ENCODE measurements at regions not wholly inside any gene's neighbourhood (a gene's known extent, or its start where the extent isn't known, plus 50 kb on each side); places are given as distances from the start of the nearest gene placed in this dataset.
A peak's percentile ranks its signal among the peaks of the same experiment; 100 is the strongest.
"Not testable (repeated sequence)": the region's sequence is repeated elsewhere in the genome, so short reads cannot be mapped to it uniquely, and the experiment has no call there.

- DNase-seq (ENCODE audit: low spot score): peak; percentile 50
Measured at GRCh38 chr4:3879681-3880614, 113.8 kb downstream of the ADRA2C start.

DNA sequence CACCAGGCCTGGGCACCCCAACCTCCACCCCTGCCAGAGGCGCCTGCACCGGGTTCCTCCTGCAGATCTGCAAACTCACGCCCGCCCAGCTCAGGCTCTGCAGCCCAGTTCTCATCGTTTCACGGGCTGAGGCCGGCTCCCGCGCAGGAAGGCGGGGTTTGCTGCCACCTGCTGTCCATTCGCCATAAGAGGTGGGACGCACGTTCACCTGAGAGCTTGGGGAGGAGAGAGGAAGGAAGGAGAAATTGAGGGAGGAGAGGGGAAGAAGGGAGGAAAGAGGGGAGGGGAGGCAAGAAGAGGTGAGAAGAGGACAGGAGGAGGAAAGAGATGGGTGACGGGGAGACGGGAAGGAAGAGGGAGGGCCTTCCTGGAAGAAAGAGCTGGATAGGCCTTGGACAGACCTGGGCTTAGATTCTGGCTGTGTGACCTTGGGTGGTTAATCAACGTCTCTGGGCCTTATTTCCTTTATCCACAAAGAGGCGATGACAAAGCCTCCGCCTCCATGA, 114.5 kb downstream of the ADRA2C start:
- DNase-seq (ENCODE audit: low spot score): peak; percentile 93

DNA sequence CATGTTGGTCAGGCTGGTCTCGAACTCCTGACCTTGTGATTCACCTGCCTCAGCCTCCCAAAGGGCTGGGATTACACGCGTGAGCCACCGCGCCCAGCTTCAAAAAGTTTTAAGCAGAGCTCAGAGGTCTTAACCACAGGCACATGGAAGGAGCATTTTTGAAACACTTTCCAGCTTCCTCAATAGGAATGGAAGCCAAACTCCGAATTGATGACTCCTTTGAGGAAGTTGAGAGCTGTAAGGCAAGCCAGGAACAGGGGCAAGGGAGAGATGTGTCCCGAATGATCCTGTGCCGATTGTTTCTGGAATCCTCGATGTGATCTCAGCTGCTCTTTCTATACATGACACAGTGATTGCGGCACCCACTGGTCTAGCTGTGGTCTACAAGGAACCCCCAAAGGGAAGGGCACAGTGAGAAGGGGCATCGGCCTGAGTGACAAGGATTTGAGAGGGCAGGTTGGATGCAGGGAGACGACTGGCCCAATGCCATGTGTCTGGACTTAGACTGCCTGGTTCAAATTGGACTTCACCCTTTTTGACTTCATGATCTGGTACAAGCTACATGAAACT, 116.2 kb downstream of the ADRA2C start:
- not testable (repeated sequence) for DNase-seq (ENCODE audit: low spot score)

DNA sequence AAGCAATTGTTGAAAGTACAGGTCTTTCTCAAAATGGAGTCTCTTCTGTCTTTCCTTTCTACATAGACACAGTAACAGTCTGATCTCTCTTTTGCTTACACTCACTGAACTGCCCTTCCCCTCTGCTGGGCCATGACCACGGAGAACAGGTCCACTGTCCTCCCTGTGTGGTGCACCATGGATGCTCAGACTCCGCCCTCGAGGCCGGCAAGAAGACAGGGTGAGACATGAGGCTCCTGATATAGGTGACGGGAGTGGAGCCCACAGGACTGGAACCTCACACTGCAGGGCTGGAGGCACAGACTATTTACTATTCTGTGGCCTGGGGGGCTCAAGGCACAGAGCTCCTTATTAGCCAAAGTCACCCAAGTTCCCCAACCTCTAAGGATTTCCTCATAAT, 118.1 kb downstream of the ADRA2C start:
- DNase-seq (ENCODE audit: low spot score): not testable (repeated sequence)

- DNase-seq (ENCODE audit: low spot score): not testable (repeated sequence)
Measured at GRCh38 chr4:3893590-3893989, 127.4 kb downstream of the ADRA2C start.

GRCh38 chr4:3894086-3894959, 128.1 kb downstream of the ADRA2C start:
- DNase-seq (ENCODE audit: low spot score): not testable (repeated sequence)

GRCh38 chr4:3896441-3896840, 130.3 kb downstream of the ADRA2C start:
- DNase-seq (ENCODE audit: low spot score): no peak

DNA sequence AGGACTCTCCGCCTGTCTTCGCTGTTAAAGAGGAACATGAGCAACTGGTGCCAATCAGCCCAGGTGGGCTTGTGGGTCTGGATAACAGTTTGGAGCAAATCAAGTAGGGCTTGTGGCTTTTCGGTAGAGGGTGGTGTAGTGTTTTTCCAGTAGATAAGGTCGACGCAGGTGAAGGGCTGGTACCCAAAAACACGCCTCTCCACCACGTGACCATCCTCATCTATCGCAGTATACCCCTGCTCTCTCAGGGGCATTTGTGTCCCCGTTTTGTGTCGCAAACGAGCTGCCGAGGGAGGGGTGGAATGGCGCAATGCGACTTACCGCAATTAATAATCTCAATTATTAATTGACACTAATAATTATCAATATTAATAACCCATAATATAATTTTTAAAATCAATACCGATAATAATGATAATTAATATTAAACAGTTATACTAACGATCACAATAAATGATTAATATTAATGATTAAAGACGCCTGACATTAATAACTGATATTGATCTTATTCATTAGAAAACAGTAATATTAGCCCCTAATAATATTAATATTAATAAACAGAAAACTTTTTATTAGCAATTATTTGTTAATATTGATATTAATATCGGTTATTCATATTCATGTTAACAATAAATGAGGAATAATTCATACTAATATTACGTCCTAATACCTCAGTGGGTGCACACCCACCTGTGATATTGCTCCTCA, 130.8 kb downstream of the ADRA2C start:
- not testable (repeated sequence) for DNase-seq (ENCODE audit: low spot score)

DNA sequence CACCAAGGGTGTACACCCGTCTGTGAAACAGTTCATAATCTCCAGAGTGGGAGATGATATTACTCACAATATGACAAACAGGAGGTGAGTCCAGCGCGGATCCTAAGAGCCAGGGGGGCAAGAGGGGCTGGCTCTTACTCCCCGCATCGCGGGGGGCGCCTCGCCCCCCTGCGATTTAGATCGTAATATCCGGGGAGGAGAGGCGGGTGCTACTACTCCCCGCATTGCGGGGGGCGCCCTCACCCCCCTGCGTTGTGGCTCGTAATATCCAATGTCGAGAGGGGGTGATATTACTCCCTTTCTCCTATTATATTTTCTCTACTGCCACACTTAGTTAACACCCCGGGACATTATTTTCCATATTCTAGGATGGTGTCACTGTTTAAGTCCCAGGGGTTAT, 131.9 kb downstream of the ADRA2C start:
- no peak for DNase-seq (ENCODE audit: low spot score)

DNA sequence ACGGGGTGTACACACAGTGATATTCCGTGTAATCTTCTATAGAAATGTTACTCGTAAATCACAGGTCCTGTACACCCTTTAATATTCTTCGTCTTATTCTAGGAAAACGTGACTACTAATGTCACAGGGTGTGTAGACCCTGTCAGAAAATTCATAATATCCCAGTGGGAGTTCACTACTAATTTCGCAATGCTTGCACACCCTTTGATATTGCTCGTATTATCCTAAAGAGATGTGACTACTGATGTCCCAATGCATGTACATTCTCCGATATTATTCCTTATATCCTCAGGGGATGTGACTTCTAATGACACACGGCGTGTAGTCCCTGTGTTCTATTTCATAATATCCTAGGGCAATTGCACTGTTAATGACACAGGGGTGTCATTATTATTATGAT, 132.7 kb downstream of the ADRA2C start:
- not testable (repeated sequence) for DNase-seq (ENCODE audit: low spot score)

- not testable (repeated sequence) for DNase-seq (ENCODE audit: low spot score)
Measured at GRCh38 chr4:3904264-3904955, 138.2 kb downstream of the ADRA2C start.

DNA sequence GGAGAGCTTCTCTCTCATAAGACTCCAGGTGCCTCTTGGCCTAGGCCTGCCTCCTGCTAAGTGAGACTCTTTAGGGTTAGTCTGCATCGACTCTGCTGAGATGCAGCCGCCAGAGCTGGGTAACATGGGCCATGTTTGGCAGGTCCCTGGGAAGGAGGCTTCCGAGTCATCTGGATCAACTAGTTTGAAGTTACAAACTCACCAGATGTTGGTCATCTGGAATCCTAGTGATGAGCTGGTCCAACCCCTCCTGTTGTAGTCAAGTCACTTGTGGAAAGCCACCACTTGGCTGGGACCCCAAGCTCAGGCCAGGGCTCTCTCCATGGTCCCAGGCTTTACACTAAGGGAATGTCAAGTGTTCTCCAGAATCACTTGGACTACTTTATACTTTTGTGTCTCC, 143.4 kb downstream of the ADRA2C start:
- not testable (repeated sequence) for DNase-seq (ENCODE audit: low spot score)

- not testable (repeated sequence) for DNase-seq (ENCODE audit: low spot score)
Measured at GRCh38 chr4:3910161-3910950, 144.2 kb downstream of the ADRA2C start.

GRCh38 chr4:3911252-3911856, 145.2 kb downstream of the ADRA2C start:
- DNase-seq (ENCODE audit: low spot score): no peak

- DNase-seq (ENCODE audit: low spot score): not testable (repeated sequence)
Measured at GRCh38 chr4:3914511-3914910, 148.3 kb downstream of the ADRA2C start.

- not testable (repeated sequence) for DNase-seq (ENCODE audit: low spot score)
Measured at GRCh38 chr4:3919509-3919908, 153.3 kb downstream of the ADRA2C start.

- not testable (repeated sequence) for DNase-seq (ENCODE audit: low spot score)
Measured at GRCh38 chr4:3921902-3922301, 155.7 kb downstream of the ADRA2C start.

DNA sequence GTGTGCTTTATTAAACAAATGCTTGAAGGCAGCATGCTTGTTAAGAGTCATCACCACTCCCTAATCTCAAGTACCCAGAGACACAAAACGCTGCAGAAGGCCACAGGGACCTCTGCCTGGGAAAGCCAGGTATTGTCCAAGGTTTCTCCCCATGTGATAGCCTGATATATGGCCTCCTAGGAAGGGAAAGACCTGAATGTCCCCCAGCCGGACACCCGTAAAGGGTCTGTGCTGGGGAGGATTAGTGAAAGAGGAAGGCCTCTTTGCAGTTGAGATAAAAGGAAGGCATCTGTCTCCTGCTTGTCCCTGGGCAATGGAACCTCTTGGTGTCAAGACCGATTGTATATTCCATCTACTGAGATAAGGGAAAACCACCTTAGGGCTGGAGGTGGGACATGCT, 159.7 kb downstream of the ADRA2C start:
- not testable (repeated sequence) for DNase-seq (ENCODE audit: low spot score)

- not testable (repeated sequence) for DNase-seq (ENCODE audit: low spot score)
Measured at GRCh38 chr4:3926271-3926670, 160.1 kb downstream of the ADRA2C start.
